H7 (cell line): ENCODE measurements at regions not wholly inside any gene's neighbourhood (a gene's known extent, or its start where the extent isn't known, plus 50 kb on each side); places are given as distances from the start of the nearest gene placed in this dataset.
"Not testable (repeated sequence)": the region's sequence is repeated elsewhere in the genome, so short reads cannot be mapped to it uniquely, and the experiment has no call there.

Source experiments
- DNase-seq: peaks from one replicate; pipeline ENCODE4 v3.0.0; 2012
- H3K27me3 ChIP-seq: 2 replicates; pipeline ENCODE4 v1.6.0; 2011; ENCODE audit warnings: mild to moderate bottlenecking, low read length; ENCODE audit not compliant: control insufficient read depth, insufficient read depth
- H3K36me3 ChIP-seq: replicated peaks from 2 replicates; pipeline ENCODE4 v1.5.1; 2011; ENCODE audit warnings: low read length; ENCODE audit not compliant: control insufficient read depth, insufficient read depth
- H3K4me3 ChIP-seq: 2 replicates; pipeline ENCODE4 v1.5.1; 2011; ENCODE audit warnings: low read depth, mild to moderate bottlenecking, control low read depth, low read length, moderate library complexity; ENCODE audit not compliant: insufficient read depth

DNA sequence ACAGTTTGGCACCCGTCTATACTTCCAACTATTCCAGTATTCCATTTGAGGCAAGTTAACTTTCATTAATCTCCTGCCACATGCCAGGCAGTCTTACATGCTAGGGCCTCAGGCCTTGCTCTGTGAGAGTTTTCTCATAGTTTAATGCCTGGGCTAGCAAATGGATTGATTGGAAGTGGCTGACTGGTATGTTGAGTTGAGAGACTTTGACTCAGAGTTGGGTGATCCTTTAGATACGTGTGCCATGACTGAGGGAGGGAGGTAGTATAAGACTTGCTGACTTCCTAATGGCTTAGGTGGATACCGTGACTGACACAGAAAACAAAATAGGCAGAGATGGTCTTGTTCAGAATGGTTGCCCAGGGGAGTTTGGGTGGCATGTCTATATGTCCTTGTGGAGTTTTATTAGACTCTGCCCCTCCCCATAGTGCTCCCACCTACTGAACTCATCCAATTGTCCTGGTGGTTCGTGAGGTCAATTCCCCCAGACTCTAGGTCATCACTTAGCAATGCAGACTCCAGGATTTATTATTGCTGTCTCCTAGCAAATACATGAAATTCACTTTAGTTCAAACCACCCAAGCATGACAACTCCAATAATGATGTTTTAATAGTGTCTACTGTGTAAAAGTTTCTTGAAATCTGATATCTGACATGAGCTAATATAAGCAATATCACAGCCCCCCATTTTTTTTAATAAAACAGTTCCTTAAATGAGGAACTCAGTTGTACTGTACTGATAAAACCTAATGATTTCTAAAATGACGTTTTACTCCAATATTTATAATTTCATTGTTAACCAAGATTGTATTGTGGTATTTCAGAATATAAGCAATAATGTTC is 413.9 kb upstream of the MDFIC2 start:
- no peaks in the 10 kb centered on the region for H3K27me3 ChIP-seq
- H3K4me3 ChIP-seq, result no peak overlapping the region
- no peak for DNase-seq
- H3K36me3 ChIP-seq, result no peaks in the 10 kb centered on the region

GRCh38 chr3:70722018-70722417 is 409.6 kb upstream of the MDFIC2 start:
- H3K36me3 ChIP-seq, result no peaks in the 10 kb centered on the region
- no peak for DNase-seq
- H3K27me3 ChIP-seq, result no peaks in the 10 kb centered on the region
- H3K4me3 ChIP-seq, result no peak overlapping the region

GRCh38 chr3:70716832-70717231 is 404.4 kb upstream of the MDFIC2 start:
- Histone ChIP-seq H3K27me3 (no peaks in the 10 kb centered on the region), H3K36me3 (no peaks in the 10 kb centered on the region), H3K4me3 (no peak overlapping the region)
- DNase-seq, result no peak

GRCh38 chr3:70712449-70713082 is 400.1 kb upstream of the MDFIC2 start:
- no peaks in the 10 kb centered on the region for H3K36me3 ChIP-seq
- H3K27me3 ChIP-seq, result no peaks in the 10 kb centered on the region
- DNase-seq, result no peak
- no peak overlapping the region for H3K4me3 ChIP-seq

GRCh38 chr3:70703305-70704102 is 391.1 kb upstream of the MDFIC2 start:
- Histone ChIP-seq H3K27me3 (peaks cover 2% of the 10 kb centered on the region; the same call in 1 of the 2 replicates), H3K36me3 (no peaks in the 10 kb centered on the region), H3K4me3 (no peak overlapping the region)
- no peak for DNase-seq

DNA sequence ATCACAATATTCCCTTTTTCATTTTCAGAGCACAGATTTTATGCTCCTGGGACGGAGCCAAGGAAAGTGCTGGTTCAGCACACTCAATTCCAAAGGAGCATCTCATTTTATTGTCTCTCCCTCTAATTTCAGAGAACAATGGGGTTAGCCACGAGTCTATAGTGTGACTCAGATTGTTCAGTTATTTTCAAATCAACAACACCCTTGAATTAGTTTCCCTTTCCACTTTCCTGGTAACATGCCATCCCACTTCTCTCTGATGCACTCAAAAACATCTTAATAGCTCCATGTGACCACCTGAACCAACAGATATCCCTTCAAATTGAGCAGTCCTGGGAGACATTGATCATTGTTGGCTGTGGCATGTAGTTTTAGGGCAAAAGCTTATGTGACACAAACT is 389.7 kb upstream of the MDFIC2 start:
- H3K36me3 ChIP-seq, result no peaks in the 10 kb centered on the region

GRCh38 chr3:70684701-70685100 is 372.3 kb upstream of the MDFIC2 start:
- no peaks in the 10 kb centered on the region for H3K27me3 ChIP-seq
- no peak for DNase-seq
- no peak overlapping the region for H3K4me3 ChIP-seq
- H3K36me3 ChIP-seq, result no peaks in the 10 kb centered on the region

More for the DNA sequence above, 389.7 kb upstream of the MDFIC2 start:
- Histone ChIP-seq H3K27me3 (peaks cover 2% of the 10 kb centered on the region; the same call in 1 of the 2 replicates), H3K4me3 (no peak overlapping the region)
- no peak for DNase-seq

- DNase-seq, H3K27me3 ChIP-seq, H3K36me3 ChIP-seq, H3K4me3 ChIP-seq: not testable (repeated sequence)
Measured at GRCh38 chr3:70675810-70676209, 363.4 kb upstream of the MDFIC2 start.

DNA sequence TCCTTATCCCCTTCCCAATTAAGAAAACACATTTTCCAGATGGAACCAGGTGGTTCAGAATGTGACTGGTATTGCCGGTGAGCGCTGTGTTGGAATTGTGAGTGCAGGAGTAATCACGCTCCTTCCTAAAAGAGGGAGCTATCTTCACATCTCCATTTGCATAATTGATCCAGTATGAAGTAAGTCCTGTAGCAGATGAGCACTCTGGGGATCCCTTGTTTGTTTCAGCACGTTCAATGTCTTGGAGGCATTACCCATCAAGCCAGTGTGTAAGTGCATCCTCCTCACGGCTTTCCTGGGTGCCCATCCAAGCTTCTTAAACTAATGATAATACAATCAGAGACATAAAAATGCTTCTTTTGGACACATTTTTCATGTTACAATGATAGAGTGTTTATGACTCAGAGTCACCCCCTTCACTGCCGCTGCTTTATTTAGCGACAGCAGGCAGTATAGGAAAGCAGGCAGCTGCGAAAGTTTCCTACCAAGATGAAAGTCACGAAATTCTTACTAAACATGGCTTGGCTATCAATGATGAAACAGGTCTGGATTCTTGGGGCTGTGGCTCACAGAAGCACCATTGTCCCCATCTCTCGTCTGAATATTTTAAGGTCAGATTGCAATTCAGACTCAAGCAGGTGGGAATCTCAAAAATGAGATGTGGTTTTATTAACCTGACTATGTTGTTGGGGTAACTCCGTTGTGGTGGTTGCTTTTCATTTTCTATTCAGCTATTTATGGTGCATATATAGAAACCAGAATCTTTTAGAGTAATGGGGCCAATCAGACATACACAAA is 346.3 kb upstream of the MDFIC2 start:
- H3K4me3 ChIP-seq, result no peak overlapping the region
- no peaks in the 10 kb centered on the region for H3K36me3 ChIP-seq
- no peaks in the 10 kb centered on the region; the same call in 1 of the 2 replicates for H3K27me3 ChIP-seq
- no peak for DNase-seq

- no peaks in the 10 kb centered on the region for H3K36me3 ChIP-seq
- DNase-seq, result no peak
- no peaks in the 10 kb centered on the region; the same call in 1 of the 2 replicates for H3K27me3 ChIP-seq
- no peak overlapping the region for H3K4me3 ChIP-seq
Measured at GRCh38 chr3:70657454-70657853, 345.0 kb upstream of the MDFIC2 start.

GRCh38 chr3:70647823-70648222 is 335.4 kb upstream of the MDFIC2 start:
- Histone ChIP-seq H3K36me3 (no peaks in the 10 kb centered on the region), H3K27me3 (no peaks in the 10 kb centered on the region), H3K4me3 (no peak overlapping the region)
- DNase-seq, result no peak

DNA sequence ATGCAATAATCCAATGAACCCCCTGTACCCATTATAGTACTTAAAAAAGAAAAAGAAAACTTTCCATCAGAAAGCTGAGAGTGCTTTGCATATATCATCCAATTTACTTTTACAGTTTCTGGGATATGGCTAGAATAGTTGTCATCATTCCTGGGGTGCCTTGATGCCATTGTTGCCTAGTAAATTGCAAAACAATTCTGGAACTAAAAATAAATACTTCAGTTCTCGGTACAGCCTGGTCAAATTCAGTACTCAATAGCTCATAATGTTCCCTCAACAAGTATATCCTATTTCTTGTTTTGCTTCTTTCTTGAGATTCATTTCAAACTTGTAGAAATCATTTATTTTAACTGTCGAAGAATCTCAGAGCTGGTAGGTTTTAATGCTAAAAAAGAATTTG is 334.7 kb upstream of the MDFIC2 start:
- no peak for DNase-seq
- Histone ChIP-seq H3K36me3 (no peaks in the 10 kb centered on the region), H3K27me3 (no peaks in the 10 kb centered on the region), H3K4me3 (no peak overlapping the region)

GRCh38 chr3:70646635-70647034 is 334.2 kb upstream of the MDFIC2 start:
- DNase-seq, result no peak
- Histone ChIP-seq H3K27me3 (no peaks in the 10 kb centered on the region), H3K4me3 (no peak overlapping the region), H3K36me3 (no peaks in the 10 kb centered on the region)

DNA sequence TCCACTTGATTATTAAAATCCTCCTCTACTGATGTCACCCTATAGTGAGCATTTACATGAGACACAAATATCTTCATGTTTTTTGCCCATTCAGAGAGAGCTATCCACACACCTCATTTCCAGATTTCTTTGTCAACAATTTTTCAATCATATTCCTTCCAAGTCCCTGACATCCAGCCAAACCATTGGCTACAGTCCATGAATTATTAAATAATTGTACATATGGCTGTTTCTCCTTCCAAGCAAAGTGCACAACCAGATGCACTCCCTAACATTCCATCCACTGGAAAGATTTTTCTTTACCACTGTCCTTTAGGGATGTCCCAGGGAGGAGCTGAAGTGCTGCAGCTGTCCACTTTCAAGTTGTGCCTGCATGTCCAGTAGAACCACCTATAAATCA is 328.0 kb upstream of the MDFIC2 start:
- Histone ChIP-seq H3K36me3 (no peaks in the 10 kb centered on the region), H3K4me3 (no peak overlapping the region), H3K27me3 (no peaks in the 10 kb centered on the region)
- no peak for DNase-seq
